Esophagus squamous epithelium (tissue), 5 donors: ENCODE measurements at regions not wholly inside any gene's neighbourhood (a gene's known extent, or its start where the extent isn't known, plus 50 kb on each side); places are given as distances from the start of the nearest gene placed in this dataset.

Experiments used
- DNase-seq: peaks from one replicate; lab custom pipeline; 2025; lab: John Stamatoyannopoulos, UW
- H3K27ac ChIP-seq, 4 donors: fragments of 200-600 bp; sonication (generic); one replicate each; pipeline ENCODE4 v1.5.1; 2016 to 2019; ENCODE audit warnings: mild to moderate bottlenecking in 1 of 4
- H3K27me3 ChIP-seq, 4 donors: fragments of 200-600 bp; sonication (generic); 1 replicate in 3 of 4; 2 replicates in 1 of 4; pipeline versions ENCODE4 v1.5.1 to v1.6.0; 2017 to 2021; ENCODE audit warnings: antibody characterized with exemption in 1 of 4
- H3K36me3 ChIP-seq, 3 donors: fragments of 200-600 bp; sonication (generic); one replicate each; pipeline ENCODE4 v1.5.1; 2016 to 2019
- H3K4me1 ChIP-seq, 3 donors: fragments of 200-600 bp; sonication (generic); one replicate each; pipeline ENCODE4 v1.5.1; 2017 to 2019
- H3K4me3 ChIP-seq, 4 donors: fragments of 200-600 bp; sonication (generic); 1 replicate in 3 of 4; 2 replicates in 1 of 4; pipeline ENCODE4 v1.5.1; 2016 to 2019; ENCODE audit warnings: mild to moderate bottlenecking in 2 of 4, moderate library complexity in 1 of 4
- H3K9me3 ChIP-seq, 3 donors: fragments of 200-600 bp; sonication (generic); one replicate each; pipeline ENCODE4 v1.5.1; 2016 to 2019
- POLR2A ChIP-seq, 4 donors: fragments of 450-650 bp; IDR thresholded peaks; one replicate each; pipeline ENCODE4 v1.6.1; 2017; ENCODE audit warnings: antibody characterized with exemption in 4 of 4, mild to moderate bottlenecking in 4 of 4, moderate library complexity in 3 of 4
- WGBS, 2 donors: methylation state at CpG; one replicate each; pipeline ENCODE4 v1.1.5; 2018; 5-methylcytosine and 5-hydroxymethylcytosine counted together
- intact Hi-C: fragments of 100-400 bp; cut with DNase I; formaldehyde crosslinking; loops from one replicate; pipeline ENCODE4 v1.15.0; 2022
- TF ChIP-seq, protein P1 (sequence below), 6 experiments: fragments of 450-650 bp in 4 of 6; fragments of 200-600 bp in 2 of 6; sonication (generic) in 2 of 6; IDR thresholded peaks; one replicate each; pipeline ENCODE4 v1.5.1; 2016 to 2019; ENCODE audit warnings: antibody characterized with exemption in 6 of 6, mild to moderate bottlenecking in 4 of 6, moderate library complexity in 4 of 6
- donor health status: DM: yes; HTN: yes; CAD: no.

DNA sequence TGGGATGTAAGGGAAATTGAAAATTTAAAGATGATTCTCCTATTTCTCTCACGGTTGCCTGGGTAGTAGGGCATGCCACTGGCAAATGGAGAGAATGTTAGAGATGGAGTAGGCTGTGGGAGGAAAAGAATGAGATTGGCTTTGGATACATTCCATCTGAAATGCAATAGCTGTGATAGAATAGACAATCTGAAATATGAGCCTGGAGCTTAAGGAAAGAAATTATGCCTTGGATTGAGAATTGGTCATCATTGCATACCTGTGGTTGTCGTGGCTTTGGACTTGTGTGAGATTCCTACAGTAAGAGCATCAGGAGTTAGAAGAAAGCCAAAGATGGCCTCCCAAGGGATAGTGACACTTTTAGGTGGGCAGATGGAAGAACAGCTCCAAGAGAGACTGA lies 305.1 kb upstream of the SLC10A2 start:
- 51 to 58% methylated on average over 2 of the region's 2 CpGs for WGBS, 2 donors
- DNase-seq, result no peak
- TF ChIP-seq, protein P1, sequence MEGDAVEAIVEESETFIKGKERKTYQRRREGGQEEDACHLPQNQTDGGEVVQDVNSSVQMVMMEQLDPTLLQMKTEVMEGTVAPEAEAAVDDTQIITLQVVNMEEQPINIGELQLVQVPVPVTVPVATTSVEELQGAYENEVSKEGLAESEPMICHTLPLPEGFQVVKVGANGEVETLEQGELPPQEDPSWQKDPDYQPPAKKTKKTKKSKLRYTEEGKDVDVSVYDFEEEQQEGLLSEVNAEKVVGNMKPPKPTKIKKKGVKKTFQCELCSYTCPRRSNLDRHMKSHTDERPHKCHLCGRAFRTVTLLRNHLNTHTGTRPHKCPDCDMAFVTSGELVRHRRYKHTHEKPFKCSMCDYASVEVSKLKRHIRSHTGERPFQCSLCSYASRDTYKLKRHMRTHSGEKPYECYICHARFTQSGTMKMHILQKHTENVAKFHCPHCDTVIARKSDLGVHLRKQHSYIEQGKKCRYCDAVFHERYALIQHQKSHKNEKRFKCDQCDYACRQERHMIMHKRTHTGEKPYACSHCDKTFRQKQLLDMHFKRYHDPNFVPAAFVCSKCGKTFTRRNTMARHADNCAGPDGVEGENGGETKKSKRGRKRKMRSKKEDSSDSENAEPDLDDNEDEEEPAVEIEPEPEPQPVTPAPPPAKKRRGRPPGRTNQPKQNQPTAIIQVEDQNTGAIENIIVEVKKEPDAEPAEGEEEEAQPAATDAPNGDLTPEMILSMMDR (IDR thresholded peaks at IDR 0.05), result no peak
- TF ChIP-seq POLR2A (IDR thresholded peaks at IDR 0.05), result no peak
- no peak overlapping the region for H3K4me3 ChIP-seq
- intact Hi-C loops, result no loop called here
- H3K9me3 ChIP-seq, result no peaks in the 10 kb centered on the region
- no peaks in the 10 kb centered on the region for H3K4me1 ChIP-seq
- H3K36me3 ChIP-seq, result no peaks in the 10 kb centered on the region
- no peak overlapping the region for H3K27ac ChIP-seq
- no peaks in the 10 kb centered on the region for H3K27me3 ChIP-seq

DNA sequence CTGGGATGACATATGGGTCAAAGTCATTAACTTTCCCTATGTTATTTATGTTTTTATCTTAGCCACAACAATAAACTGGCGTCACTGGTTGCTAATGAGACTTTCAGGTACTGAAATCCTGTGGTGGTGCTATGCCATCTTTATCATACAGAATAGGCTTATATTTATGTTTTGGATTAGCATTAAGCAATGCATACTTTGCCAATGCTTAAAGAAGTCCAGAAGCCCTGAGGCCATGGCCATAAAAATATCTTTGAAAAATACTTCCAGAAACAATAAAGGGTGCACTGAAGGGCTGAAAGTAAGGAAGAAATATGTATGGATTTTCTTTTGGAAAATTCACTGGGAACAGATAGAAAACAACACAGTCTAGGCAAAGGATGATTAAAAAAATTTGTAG lies 304.6 kb upstream of the SLC10A2 start:
- DNase-seq, result no peak
- no peaks in the 10 kb centered on the region for H3K36me3 ChIP-seq
- no peaks in the 10 kb centered on the region for H3K4me1 ChIP-seq
- H3K27me3 ChIP-seq, result no peaks in the 10 kb centered on the region
- intact Hi-C loops, result no loop called here
- no peaks in the 10 kb centered on the region for H3K9me3 ChIP-seq
- WGBS, 2 donors, result 50 to 53% methylated on average over 1 of the region's 1 CpG
- H3K4me3 ChIP-seq, result no peak overlapping the region
- H3K27ac ChIP-seq, result no peak overlapping the region
- TF ChIP-seq, protein P1 (IDR thresholded peaks at IDR 0.05), result no peak
- TF ChIP-seq POLR2A (IDR thresholded peaks at IDR 0.05), result no peak

DNA sequence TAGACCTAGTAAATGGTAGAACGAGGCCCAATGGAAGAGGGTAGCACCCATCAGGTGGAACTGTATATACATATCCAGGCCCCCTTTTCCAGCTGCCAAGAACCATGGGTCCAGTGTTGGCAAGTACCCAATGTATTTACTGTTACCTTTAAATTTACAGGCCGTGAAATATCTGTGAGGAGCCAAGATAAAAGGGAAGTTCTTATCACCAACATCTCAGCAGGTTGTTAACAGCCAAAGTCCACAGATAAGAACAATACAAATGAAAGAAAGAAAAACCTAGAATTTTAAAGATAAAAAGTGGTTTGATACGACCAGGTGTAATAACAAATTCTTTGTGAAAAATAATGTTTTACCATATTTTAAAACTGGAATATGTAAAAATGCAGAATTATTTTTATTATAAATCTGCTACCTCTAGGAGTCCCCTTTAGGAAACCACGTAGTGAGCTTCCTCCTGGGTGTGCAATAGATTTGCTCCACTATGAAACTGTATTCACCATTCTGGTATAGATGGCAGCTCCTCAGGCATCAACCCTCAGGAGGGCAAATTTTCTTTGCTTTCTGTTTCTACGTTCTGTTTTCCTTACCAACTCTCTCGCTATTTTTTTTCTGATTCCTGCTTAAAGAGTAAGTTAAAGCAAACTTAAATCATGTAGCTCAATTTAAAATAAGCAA lies 292.2 kb upstream of the SLC10A2 start:
- intact Hi-C loops, result no loop called here
- WGBS, 2 donors, result 56 to 71% methylated on average over 6 of the region's 6 CpGs

DNA sequence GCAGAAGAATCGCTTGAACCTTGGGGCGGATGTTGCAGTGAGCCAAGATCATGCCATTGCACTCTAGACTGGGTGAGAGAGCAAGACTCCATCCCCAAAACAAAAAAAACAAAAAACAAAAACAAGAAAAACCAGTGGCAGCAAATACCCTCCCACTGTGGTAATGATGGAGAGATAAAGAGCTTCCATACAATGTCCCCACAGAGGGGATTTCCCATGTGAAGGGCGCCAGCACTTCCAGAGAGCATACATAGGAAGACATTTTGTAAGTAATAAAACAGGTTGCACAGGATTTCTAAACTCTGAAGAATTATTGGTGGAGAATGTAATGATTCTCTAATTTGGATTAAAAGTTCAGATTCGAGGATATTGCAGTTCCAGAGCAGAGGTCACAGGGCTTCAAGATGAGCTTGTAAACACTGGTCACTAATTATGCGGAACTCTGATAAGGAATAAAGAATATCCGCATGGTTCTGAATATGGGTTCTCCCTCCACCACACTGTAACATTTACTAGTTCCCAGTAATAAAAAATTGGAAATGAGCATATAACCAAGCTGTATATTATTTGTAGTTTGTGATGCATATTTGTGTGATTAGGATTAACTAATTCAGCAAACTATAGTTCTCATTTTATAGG lies 290.1 kb upstream of the SLC10A2 start:
- Histone ChIP-seq H3K36me3 (no peaks in the 10 kb centered on the region), H3K4me1 (no peaks in the 10 kb centered on the region), H3K9me3 (no peaks in the 10 kb centered on the region), H3K4me3 (no peak overlapping the region), H3K27me3 (no peaks in the 10 kb centered on the region), H3K27ac (no peak overlapping the region)
- no peak for DNase-seq
- intact Hi-C loops, result no loop called here
- TF ChIP-seq POLR2A (IDR thresholded peaks at IDR 0.05), result no peak
- TF ChIP-seq, protein P1 (IDR thresholded peaks at IDR 0.05), result no peak
- 81 to 84% methylated on average over 6 of the region's 6 CpGs for WGBS, 2 donors

More for the DNA sequence above, 292.2 kb upstream of the SLC10A2 start:
- no peak overlapping the region for H3K4me3 ChIP-seq
- H3K36me3 ChIP-seq, result no peaks in the 10 kb centered on the region
- H3K4me1 ChIP-seq, result no peaks in the 10 kb centered on the region
- no peaks in the 10 kb centered on the region for H3K9me3 ChIP-seq
- TF ChIP-seq POLR2A (IDR thresholded peaks at IDR 0.05), result no peak
- TF ChIP-seq, protein P1 (IDR thresholded peaks at IDR 0.05), result no peak
- no peaks in the 10 kb centered on the region for H3K27me3 ChIP-seq
- no peak overlapping the region for H3K27ac ChIP-seq
- no peak for DNase-seq

DNA sequence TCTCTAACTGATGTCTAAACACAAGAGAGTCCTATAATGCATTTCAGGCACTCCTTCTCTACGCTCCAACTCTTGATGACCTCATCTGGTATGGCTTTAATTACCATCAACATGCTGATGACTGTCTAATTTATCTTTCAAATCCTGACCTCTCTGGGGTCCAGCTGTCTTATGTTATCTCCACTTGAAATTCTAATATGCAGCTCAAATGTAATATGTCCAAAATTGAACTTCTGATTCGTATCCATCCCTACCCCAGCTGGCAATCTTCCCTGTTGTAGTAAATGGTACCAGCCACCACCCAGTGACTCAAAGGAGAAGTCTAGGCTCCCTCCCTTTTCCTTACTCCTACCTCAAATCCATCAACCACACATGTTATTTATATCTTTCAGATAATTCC lies 288.0 kb upstream of the SLC10A2 start:
- no peak for DNase-seq
- no peaks in the 10 kb centered on the region for H3K27me3 ChIP-seq
- H3K4me3 ChIP-seq, result no peak overlapping the region
- WGBS, 2 donors, result 46 to 56% methylated on average over 2 of the region's 2 CpGs
- H3K27ac ChIP-seq, result no peak overlapping the region
- TF ChIP-seq, protein P1 (IDR thresholded peaks at IDR 0.05), result no peak
- TF ChIP-seq POLR2A (IDR thresholded peaks at IDR 0.05), result no peak
- no peaks in the 10 kb centered on the region for H3K36me3 ChIP-seq
- H3K4me1 ChIP-seq, result no peaks in the 10 kb centered on the region
- no peaks in the 10 kb centered on the region for H3K9me3 ChIP-seq
- intact Hi-C loops, result no loop called here
